Kidney (tissue), 13 donors: ENCODE measurements at regions not wholly inside any gene's neighbourhood (a gene's known extent, or its start where the extent isn't known, plus 50 kb on each side); places are given as distances from the start of the nearest gene placed in this dataset.

Source experiments
- DNase-seq, 5 donors: peaks; one replicate each; pipeline ENCODE4 v3.0.0-alpha.2; 2013 to 2020
- FAIRE-seq: peaks from 2 replicates; lab custom pipeline; 2012; peaks lifted over from hg19 to GRCh38; lab: Jason Lieb, UNC
- H3K27ac ChIP-seq, 2 donors: one replicate each; pipeline ENCODE4 v1.7.0; 2013; ENCODE audit warnings: low read depth in 2 of 2, low read length in 2 of 2, inconsistent platforms in 1 of 2
- H3K27me3 ChIP-seq: one replicate; pipeline ENCODE4 v1.7.1; 2013; ENCODE audit warnings: low read length, inconsistent platforms; ENCODE audit not compliant: control insufficient read depth, insufficient read depth
- H3K36me3 ChIP-seq, 3 donors: one replicate each; pipeline versions ENCODE4 v1.7.0 to v1.7.1; 2013; ENCODE audit warnings: low read length in 3 of 3, control low read depth in 1 of 3, inconsistent platforms in 1 of 3; ENCODE audit not compliant: insufficient read depth in 3 of 3, control insufficient read depth in 2 of 3
- H3K4me1 ChIP-seq, 3 donors: one replicate each; pipeline versions ENCODE4 v1.7.0 to v1.7.1; 2013; ENCODE audit warnings: low read length in 3 of 3, inconsistent platforms in 1 of 3, low read depth in 1 of 3; ENCODE audit not compliant: control insufficient read depth in 2 of 3, insufficient read depth in 2 of 3
- H3K4me3 ChIP-seq, 3 donors: one replicate each; pipeline versions ENCODE4 v1.7.0 to v1.8.1; 2013; ENCODE audit warnings: low read length in 3 of 3, control low read depth in 1 of 3, inconsistent platforms in 1 of 3
- H3K9ac ChIP-seq, 3 donors: one replicate each; pipeline versions ENCODE4 v1.7.0 to v1.7.1; 2013; ENCODE audit warnings: low read length in 3 of 3, control low read depth in 1 of 3, inconsistent platforms in 1 of 3
- H3K9me3 ChIP-seq, 3 donors: one replicate each; pipeline versions ENCODE4 v1.7.0 to v1.7.1; 2013; ENCODE audit warnings: low read length in 3 of 3, control low read depth in 1 of 3, inconsistent platforms in 1 of 3; ENCODE audit not compliant: control insufficient read depth in 2 of 3, insufficient read depth in 1 of 3
- intact Hi-C: fragments of 100-400 bp; cut with DNase I; formaldehyde crosslinking; loops from one replicate; pipeline ENCODE4 v1.11.1; 2022
- TF ChIP-seq, protein P1 (sequence below): IDR thresholded peaks from 3 replicates; pipeline ENCODE4 v1.5.1; 2012; ENCODE audit warnings: mild to moderate bottlenecking, moderate library complexity, borderline replicate concordance; ENCODE audit not compliant: insufficient read depth; ENCODE audit errors: extremely low read depth
- donor health status: control.
- donor health status: control.
- donor health status: control.
- donor health status: control.
- donor health status: control.
- donor health status: DM: yes; HTN: yes; CAD: no.
- donor health status: Normal renal cell carcinoma (clear cell type).

DNA sequence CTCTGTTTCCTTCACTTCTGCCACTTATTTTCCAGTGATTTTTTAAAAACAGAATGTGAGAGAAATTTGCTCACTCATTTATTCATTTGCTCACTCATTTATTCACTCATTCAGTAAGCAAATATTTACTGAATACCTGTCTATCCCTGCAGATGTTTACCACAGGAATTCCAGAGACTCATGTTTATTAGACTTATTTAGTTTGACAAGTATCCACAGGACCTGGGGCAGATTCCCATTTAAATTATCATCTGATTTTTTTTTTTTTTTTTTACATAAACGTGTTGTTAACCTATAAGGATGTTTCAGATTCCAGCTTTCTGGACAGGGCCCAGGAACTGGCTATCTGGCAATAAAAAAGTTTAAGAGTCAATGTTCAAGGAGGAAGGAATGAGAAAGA, 175.1 kb upstream of the ERBB4 start:
- Histone ChIP-seq H3K27me3 (no peaks in the 10 kb centered on the region), H3K36me3 (no peaks in the 10 kb centered on the region), H3K4me3 (no peak overlapping the region), H3K9me3 (no peaks in the 10 kb centered on the region), H3K4me1 (no peaks in the 10 kb centered on the region), H3K9ac (no peak overlapping the region), H3K27ac (no peak overlapping the region)
- DNase-seq = no peak
- intact Hi-C loops = no loop called here
- TF ChIP-seq, protein P1, sequence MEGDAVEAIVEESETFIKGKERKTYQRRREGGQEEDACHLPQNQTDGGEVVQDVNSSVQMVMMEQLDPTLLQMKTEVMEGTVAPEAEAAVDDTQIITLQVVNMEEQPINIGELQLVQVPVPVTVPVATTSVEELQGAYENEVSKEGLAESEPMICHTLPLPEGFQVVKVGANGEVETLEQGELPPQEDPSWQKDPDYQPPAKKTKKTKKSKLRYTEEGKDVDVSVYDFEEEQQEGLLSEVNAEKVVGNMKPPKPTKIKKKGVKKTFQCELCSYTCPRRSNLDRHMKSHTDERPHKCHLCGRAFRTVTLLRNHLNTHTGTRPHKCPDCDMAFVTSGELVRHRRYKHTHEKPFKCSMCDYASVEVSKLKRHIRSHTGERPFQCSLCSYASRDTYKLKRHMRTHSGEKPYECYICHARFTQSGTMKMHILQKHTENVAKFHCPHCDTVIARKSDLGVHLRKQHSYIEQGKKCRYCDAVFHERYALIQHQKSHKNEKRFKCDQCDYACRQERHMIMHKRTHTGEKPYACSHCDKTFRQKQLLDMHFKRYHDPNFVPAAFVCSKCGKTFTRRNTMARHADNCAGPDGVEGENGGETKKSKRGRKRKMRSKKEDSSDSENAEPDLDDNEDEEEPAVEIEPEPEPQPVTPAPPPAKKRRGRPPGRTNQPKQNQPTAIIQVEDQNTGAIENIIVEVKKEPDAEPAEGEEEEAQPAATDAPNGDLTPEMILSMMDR = no peak
- no peak for FAIRE-seq

DNA sequence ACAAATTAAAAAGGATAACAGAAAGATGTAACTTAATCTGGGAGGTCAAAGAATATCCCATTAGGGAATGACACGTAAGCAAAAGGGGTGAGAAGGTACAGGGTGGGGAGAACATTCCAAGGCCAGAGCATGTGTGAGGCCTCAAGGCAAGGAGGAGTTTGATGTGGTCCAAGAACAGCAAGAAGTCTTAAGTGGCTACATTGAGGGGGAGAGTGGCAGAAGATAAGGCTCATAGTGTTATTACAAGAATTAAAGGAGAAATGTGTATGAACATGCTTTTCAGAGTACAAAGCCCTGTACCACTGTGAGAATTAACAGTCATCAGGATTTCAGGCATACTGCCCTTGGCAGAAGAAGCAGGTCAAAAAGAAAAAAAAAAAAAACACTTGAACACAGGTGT, 174.4 kb upstream of the ERBB4 start:
- Histone ChIP-seq H3K4me1 (no peaks in the 10 kb centered on the region), H3K27me3 (no peaks in the 10 kb centered on the region), H3K9me3 (no peaks in the 10 kb centered on the region), H3K4me3 (no peak overlapping the region), H3K36me3 (no peaks in the 10 kb centered on the region), H3K9ac (no peak overlapping the region), H3K27ac (no peak overlapping the region)
- no peak for FAIRE-seq
- intact Hi-C loops = no loop called here
- TF ChIP-seq, protein P1 = no peak
- no peak for DNase-seq

DNA sequence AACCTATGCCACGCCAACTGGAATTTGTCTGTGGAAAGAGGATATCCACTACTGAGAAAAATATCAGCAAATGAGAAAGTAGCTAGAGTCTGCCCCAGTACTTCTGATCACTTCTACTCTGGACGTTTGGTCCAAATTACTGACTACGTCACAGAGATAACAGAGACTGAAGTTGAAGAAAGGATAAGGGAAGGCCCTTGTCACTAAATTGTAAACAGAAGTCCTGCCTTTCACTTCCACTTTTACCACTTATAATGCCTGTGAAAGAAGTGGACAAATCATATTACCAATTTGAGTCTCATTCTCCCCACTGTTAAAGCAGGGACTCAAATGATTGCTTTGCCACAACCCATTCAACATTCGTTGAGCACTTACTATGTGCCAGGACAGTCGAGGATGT, 173.9 kb upstream of the ERBB4 start:
- intact Hi-C loops = no loop called here
- TF ChIP-seq, protein P1 = no peak
- DNase-seq (no peak), FAIRE-seq (no peak)
- Histone ChIP-seq H3K4me3 (no peak overlapping the region), H3K9ac (no peak overlapping the region), H3K4me1 (no peaks in the 10 kb centered on the region), H3K27me3 (no peaks in the 10 kb centered on the region), H3K36me3 (no peaks in the 10 kb centered on the region), H3K27ac (no peak overlapping the region), H3K9me3 (no peaks in the 10 kb centered on the region)

DNA sequence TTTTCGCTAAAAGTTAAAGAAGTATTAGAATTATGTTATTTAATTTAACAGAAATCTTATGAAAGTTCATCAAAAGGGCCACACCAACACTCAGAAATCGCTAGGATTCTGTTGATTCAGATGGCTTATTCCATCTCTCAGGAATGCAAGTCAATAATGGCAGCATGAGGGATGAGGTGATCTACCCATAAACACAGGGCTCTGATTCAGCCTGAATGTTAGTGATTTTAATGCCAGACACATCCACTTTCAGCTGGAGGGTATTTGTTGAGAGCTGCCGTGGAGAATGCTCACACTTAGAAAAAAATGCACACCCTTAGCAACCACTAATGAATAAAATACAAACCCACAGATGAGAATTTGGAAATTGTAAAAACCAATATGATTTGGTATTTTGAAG, 173.3 kb upstream of the ERBB4 start:
- intact Hi-C loops = no loop called here
- TF ChIP-seq, protein P1 = no peak
- Histone ChIP-seq H3K9me3 (no peaks in the 10 kb centered on the region), H3K27ac (no peak overlapping the region), H3K9ac (no peak overlapping the region), H3K36me3 (no peaks in the 10 kb centered on the region), H3K4me3 (no peak overlapping the region), H3K4me1 (no peaks in the 10 kb centered on the region), H3K27me3 (no peaks in the 10 kb centered on the region)
- FAIRE-seq (no peak), DNase-seq (no peak)
